T-helper 17 cell (primary cell): ENCODE measurements at regions not wholly inside any gene's neighbourhood (a gene's known extent, or its start where the extent isn't known, plus 50 kb on each side); places are given as distances from the start of the nearest gene placed in this dataset.

Experiments used
- ATAC-seq: fragments of 150-1000 bp; cut with Tn5 transposase; 2 replicates; pipeline ENCODE4 v1.10.0; 2021; ENCODE audit warnings: mild to moderate bottlenecking, moderate library complexity
- DNase-seq, 3 donors: peaks; one replicate each; pipeline versions ENCODE4 v3.0.0 to v3.0.0-alpha.2; 2020 to 2021
- H3K9me3 ChIP-seq: one replicate; pipeline ENCODE4 v1.7.0; 2013; ENCODE audit warnings: low read length, mild to moderate bottlenecking; ENCODE audit not compliant: control insufficient read depth, poor library complexity, severe bottlenecking
- H3K27ac Mint-ChIP-seq: one replicate; pipeline ENCODE4 v1.8.0; 2022; ENCODE audit warnings: mild to moderate bottlenecking, moderate library complexity, mixed read lengths
- H3K27me3 Mint-ChIP-seq: one replicate; pipeline ENCODE4 v1.8.0; 2022; ENCODE audit warnings: mixed read lengths
- H3K36me3 Mint-ChIP-seq: one replicate; pipeline ENCODE4 v1.8.0; 2022; ENCODE audit warnings: low read depth, mixed read lengths
- H3K4me1 Mint-ChIP-seq: one replicate; pipeline ENCODE4 v1.8.0; 2022; ENCODE audit warnings: mild to moderate bottlenecking, mixed read lengths
- H3K4me3 Mint-ChIP-seq: one replicate; pipeline ENCODE4 v1.8.0; 2022; ENCODE audit warnings: mild to moderate bottlenecking, moderate library complexity, mixed read lengths

GRCh38 chr7:41351091-41351490, 351.8 kb downstream of the INHBA start:
- Mint-ChIP-seq H3K27me3 (no peaks in the 10 kb centered on the region), H3K27ac (no peak overlapping the region), H3K4me3 (no peak overlapping the region), H3K4me1 (no peaks in the 10 kb centered on the region), H3K36me3 (no peaks in the 10 kb centered on the region)
- no peaks in the 10 kb centered on the region for H3K9me3 ChIP-seq
- ATAC-seq (no peak), DNase-seq (no peak)

- no peaks in the 10 kb centered on the region for H3K27me3 Mint-ChIP-seq
- no peak overlapping the region for H3K4me3 Mint-ChIP-seq
- no peak for ATAC-seq
- DNase-seq = no peak
- H3K36me3 Mint-ChIP-seq = no peaks in the 10 kb centered on the region
- H3K4me1 Mint-ChIP-seq = no peaks in the 10 kb centered on the region
- no peak overlapping the region for H3K27ac Mint-ChIP-seq
- H3K9me3 ChIP-seq = no peaks in the 10 kb centered on the region
These were observed 356.0 kb downstream of the INHBA start for GRCh38 chr7:41346878-41347277.

- ATAC-seq (no peak), DNase-seq (no peak)
- Mint-ChIP-seq H3K27ac (no peak overlapping the region), H3K36me3 (no peaks in the 10 kb centered on the region), H3K27me3 (no peaks in the 10 kb centered on the region), H3K4me1 (no peaks in the 10 kb centered on the region), H3K4me3 (no peak overlapping the region)
- H3K9me3 ChIP-seq = no peaks in the 10 kb centered on the region
These were observed 362.8 kb downstream of the INHBA start for GRCh38 chr7:41339913-41340676.

GRCh38 chr7:41336981-41337380, 365.9 kb downstream of the INHBA start:
- no peaks in the 10 kb centered on the region for H3K4me1 Mint-ChIP-seq
- H3K4me3 Mint-ChIP-seq = no peak overlapping the region
- no peaks in the 10 kb centered on the region for H3K27me3 Mint-ChIP-seq
- ATAC-seq = no peak
- no peak overlapping the region for H3K27ac Mint-ChIP-seq
- DNase-seq = no peak
- H3K9me3 ChIP-seq = no peaks in the 10 kb centered on the region
- H3K36me3 Mint-ChIP-seq = no peaks in the 10 kb centered on the region

GRCh38 chr7:41336455-41336952, 366.4 kb downstream of the INHBA start:
- DNase-seq (no peak), ATAC-seq (no peak)
- Mint-ChIP-seq H3K4me3 (no peak overlapping the region), H3K27me3 (no peaks in the 10 kb centered on the region), H3K4me1 (no peaks in the 10 kb centered on the region), H3K27ac (no peak overlapping the region), H3K36me3 (no peaks in the 10 kb centered on the region)
- H3K9me3 ChIP-seq = no peaks in the 10 kb centered on the region

- ATAC-seq (no peak), DNase-seq (no peak)
- Mint-ChIP-seq H3K4me3 (no peak overlapping the region), H3K36me3 (no peaks in the 10 kb centered on the region), H3K4me1 (no peaks in the 10 kb centered on the region), H3K27ac (no peak overlapping the region), H3K27me3 (no peaks in the 10 kb centered on the region)
- no peaks in the 10 kb centered on the region for H3K9me3 ChIP-seq
These were observed 368.6 kb downstream of the INHBA start for GRCh38 chr7:41334071-41334862.

GRCh38 chr7:41333511-41333910, 369.4 kb downstream of the INHBA start:
- ATAC-seq (no peak), DNase-seq (no peak)
- Mint-ChIP-seq H3K27me3 (no peaks in the 10 kb centered on the region), H3K27ac (no peak overlapping the region), H3K36me3 (no peaks in the 10 kb centered on the region), H3K4me3 (no peak overlapping the region), H3K4me1 (no peaks in the 10 kb centered on the region)
- no peaks in the 10 kb centered on the region for H3K9me3 ChIP-seq

GRCh38 chr7:41331194-41331593, 371.7 kb downstream of the INHBA start:
- H3K9me3 ChIP-seq = no peaks in the 10 kb centered on the region
- H3K27me3 Mint-ChIP-seq = no peaks in the 10 kb centered on the region
- no peaks in the 10 kb centered on the region for H3K36me3 Mint-ChIP-seq
- DNase-seq = no peak
- ATAC-seq = no peak
- no peak overlapping the region for H3K4me3 Mint-ChIP-seq
- H3K27ac Mint-ChIP-seq = no peak overlapping the region
- no peaks in the 10 kb centered on the region for H3K4me1 Mint-ChIP-seq

- Mint-ChIP-seq H3K27ac (no peak overlapping the region), H3K36me3 (no peaks in the 10 kb centered on the region), H3K27me3 (no peaks in the 10 kb centered on the region), H3K4me3 (no peak overlapping the region), H3K4me1 (no peaks in the 10 kb centered on the region)
- DNase-seq = no peak
- no peak for ATAC-seq
- H3K9me3 ChIP-seq = no peaks in the 10 kb centered on the region
These were observed 374.3 kb downstream of the INHBA start for GRCh38 chr7:41328544-41328943.

GRCh38 chr7:41328131-41328530, 374.8 kb downstream of the INHBA start:
- DNase-seq = no peak
- Mint-ChIP-seq H3K36me3 (no peaks in the 10 kb centered on the region), H3K27ac (no peak overlapping the region), H3K27me3 (no peaks in the 10 kb centered on the region), H3K4me3 (no peak overlapping the region), H3K4me1 (no peaks in the 10 kb centered on the region)
- no peaks in the 10 kb centered on the region for H3K9me3 ChIP-seq
- no peak for ATAC-seq

- H3K9me3 ChIP-seq = no peaks in the 10 kb centered on the region
- H3K4me3 Mint-ChIP-seq = no peak overlapping the region
- no peaks in the 10 kb centered on the region for H3K36me3 Mint-ChIP-seq
- H3K27me3 Mint-ChIP-seq = no peaks in the 10 kb centered on the region
- no peak for DNase-seq
- H3K27ac Mint-ChIP-seq = no peak overlapping the region
- no peak for ATAC-seq
- no peaks in the 10 kb centered on the region for H3K4me1 Mint-ChIP-seq
These were observed 376.3 kb downstream of the INHBA start for GRCh38 chr7:41326616-41327015.

- no peaks in the 10 kb centered on the region for H3K27me3 Mint-ChIP-seq
- H3K9me3 ChIP-seq = no peaks in the 10 kb centered on the region
- no peak for DNase-seq
- no peaks in the 10 kb centered on the region for H3K4me1 Mint-ChIP-seq
- ATAC-seq = no peak
- H3K27ac Mint-ChIP-seq = no peak overlapping the region
- no peaks in the 10 kb centered on the region for H3K36me3 Mint-ChIP-seq
- H3K4me3 Mint-ChIP-seq = no peak overlapping the region
These were observed 379.1 kb downstream of the INHBA start for GRCh38 chr7:41323806-41324205.

GRCh38 chr7:41319581-41319980, 383.3 kb downstream of the INHBA start:
- Mint-ChIP-seq H3K36me3 (no peaks in the 10 kb centered on the region), H3K4me3 (no peak overlapping the region), H3K27me3 (no peaks in the 10 kb centered on the region), H3K27ac (no peak overlapping the region), H3K4me1 (no peaks in the 10 kb centered on the region)
- no peak for DNase-seq
- no peaks in the 10 kb centered on the region for H3K9me3 ChIP-seq
- ATAC-seq = no peak

- Mint-ChIP-seq H3K4me1 (no peaks in the 10 kb centered on the region), H3K36me3 (no peaks in the 10 kb centered on the region), H3K4me3 (no peak overlapping the region), H3K27me3 (no peaks in the 10 kb centered on the region), H3K27ac (no peak overlapping the region)
- no peak for ATAC-seq
- H3K9me3 ChIP-seq = no peaks in the 10 kb centered on the region
- DNase-seq = no peak
These were observed 386.5 kb downstream of the INHBA start for GRCh38 chr7:41316410-41316809.
